ENCODE measurements at regions not wholly inside any gene's neighbourhood (a gene's known extent, or its start where the extent isn't known, plus 50 kb on each side); places are given as distances from the start of the nearest gene placed in this dataset.
"Not testable (repeated sequence)": the region's sequence is repeated elsewhere in the genome, so short reads cannot be mapped to it uniquely, and the experiment has no call there.

- DNase-seq (ENCODE audit: low spot score), result no peak
- FAIRE-seq, result peak; percentile 100
Measured at GRCh38 chr9:96157675-96158074, 144.3 kb downstream of the HSD17B3 start.

GRCh38 chr9:96156171-96156974 lies 145.6 kb downstream of the HSD17B3 start:
- DNase-seq (ENCODE audit: low spot score), result no peak
- FAIRE-seq, result no peak

DNA sequence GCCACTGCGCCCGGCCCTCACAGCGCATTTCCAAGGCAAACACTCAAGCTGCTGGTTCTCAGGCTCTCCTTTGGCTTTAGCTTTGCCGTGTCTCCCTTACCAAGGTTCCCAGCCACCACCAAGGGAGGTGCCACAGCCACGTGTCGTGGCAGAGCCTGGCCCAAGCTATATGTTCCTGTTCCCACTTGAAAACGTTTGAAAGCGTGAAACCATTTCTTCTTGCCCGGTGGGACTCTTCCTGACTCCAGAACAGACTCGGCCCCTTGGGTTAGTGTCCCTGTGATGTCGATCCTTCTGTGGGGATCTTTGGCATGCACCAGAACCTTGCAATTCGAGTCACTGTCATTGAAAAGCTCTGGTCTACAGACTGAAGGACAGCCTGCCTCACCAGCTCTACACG lies 147.9 kb downstream of the HSD17B3 start:
- DNase-seq (ENCODE audit: low spot score) (no peak), FAIRE-seq (no peak)

- no peak for FAIRE-seq
Measured at GRCh38 chr9:96152550-96152949, 149.4 kb downstream of the HSD17B3 start.

GRCh38 chr9:96150324-96151227 lies 151.4 kb downstream of the HSD17B3 start:
- DNase-seq (ENCODE audit: low spot score) (no peak), FAIRE-seq (no peak)

More at GRCh38 chr9:96152550-96152949, 149.4 kb downstream of the HSD17B3 start:
- no peak for DNase-seq (ENCODE audit: low spot score)

DNA sequence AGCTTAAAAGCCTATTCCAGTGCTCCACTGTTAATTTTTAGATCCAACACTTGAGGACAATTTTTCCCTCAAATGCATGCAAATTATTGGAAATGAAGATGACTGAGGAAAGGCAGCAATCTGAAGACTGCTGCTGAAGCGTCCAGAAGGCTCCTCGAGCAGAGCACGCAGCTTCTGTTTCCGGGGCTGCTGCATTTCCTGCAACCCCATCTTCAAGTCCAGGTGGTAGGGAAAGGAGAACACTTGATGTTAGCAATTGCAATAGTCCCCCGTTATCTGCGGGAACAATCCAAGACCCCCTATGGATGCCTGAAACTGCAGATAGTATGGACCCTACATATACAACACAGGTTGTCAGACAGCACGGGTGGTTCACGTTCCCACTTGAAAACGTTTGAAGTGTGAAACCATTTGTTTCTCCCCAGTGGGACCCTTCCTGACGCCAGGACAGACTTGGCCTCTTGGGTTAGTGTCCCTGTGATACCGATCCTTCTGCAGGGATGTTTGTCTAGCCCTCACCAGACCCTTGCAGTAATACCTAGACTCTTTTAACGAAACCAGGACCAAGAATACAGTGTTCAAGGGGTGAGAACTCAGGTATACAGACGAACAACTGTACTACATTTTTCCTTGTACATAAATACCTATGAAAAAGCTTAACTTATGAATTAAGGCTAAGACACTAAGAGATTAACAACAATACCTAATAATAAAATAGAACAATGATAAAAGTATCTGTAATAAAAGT lies 152.3 kb downstream of the HSD17B3 start:
- no peak for FAIRE-seq
- DNase-seq (ENCODE audit: low spot score), result no peak

DNA sequence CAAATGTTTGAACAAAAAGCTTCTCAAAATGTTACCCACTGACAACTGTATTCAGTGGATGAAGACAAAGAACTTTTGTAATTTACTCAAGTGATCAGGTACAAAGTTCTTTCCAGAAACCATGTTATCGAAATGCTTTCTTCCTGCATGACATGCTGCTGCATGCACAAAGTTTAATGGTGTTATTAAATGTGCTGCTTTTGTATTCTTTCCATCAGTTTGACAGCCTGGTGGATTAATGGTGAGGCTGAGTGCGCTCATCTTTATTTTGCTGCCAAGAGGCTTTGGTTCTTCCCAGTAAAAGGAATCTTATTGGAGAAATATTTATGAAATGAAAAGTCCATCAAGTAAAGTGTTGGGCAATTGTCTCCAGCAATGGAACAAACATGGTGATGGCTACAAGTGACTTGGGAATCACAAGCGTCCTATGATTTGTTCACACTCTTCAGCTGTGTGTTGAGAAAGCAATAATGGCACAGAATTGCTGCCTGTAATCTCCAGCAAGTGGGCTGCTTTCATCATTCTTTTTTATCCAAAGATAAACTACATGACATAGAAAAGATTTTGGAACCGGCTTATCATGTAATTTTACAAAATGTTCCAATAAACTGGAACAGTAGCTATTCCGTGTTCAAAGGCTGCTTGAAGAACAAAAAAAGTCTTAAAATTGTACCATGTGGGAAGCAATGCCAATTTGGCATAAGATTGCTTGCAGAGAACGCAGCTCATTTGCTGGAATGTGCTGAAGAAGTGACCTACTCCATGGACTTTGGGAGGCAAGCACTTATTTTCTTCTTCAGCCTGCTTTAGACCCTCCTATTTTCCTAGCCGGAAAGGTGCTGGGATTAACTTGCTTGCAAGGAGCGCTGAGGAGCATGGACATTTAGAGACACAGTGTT lies 153.1 kb downstream of the HSD17B3 start:
- DNase-seq (ENCODE audit: low spot score) (no peak), FAIRE-seq (no peak)

DNA sequence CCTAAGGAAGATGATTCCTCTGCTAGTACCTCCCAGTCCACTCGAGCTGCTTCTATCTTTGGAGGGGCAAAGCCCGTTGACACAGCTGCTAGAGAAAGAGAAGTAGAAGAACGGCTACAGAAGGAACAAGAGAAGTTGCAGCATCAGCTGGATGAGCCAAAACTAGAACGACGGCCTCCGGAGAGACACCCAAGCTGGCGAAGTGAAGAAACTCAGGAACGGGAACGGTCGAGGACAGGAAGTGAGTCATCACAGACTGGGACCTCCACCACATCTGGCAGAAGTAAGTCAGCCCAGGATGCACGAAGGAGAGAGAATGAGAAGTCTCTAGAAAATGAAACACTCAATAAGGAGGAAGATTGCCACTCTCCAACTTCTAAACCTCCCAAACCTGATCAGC lies 154.9 kb downstream of the HSD17B3 start:
- FAIRE-seq; DNase-seq (ENCODE audit: low spot score): not testable (repeated sequence)

DNA sequence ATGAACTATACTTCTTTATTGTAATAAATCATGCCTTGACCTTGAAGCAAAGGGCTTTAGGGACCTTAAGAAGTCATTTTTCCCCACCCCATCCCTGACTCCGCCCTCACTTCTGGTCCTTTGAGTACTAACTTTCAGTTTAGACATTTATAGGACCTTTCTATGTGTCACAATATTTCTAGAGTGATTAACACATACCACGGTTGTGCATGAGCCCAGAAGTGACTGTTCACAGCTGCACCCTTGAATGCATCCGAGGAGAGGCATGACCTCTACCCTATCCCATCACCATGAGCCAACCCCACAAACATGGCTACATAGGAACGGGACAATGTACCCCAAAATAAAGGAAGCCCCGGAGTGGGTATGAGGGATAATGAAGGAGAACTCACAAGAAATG lies 160.3 kb downstream of the HSD17B3 start:
- DNase-seq (ENCODE audit: low spot score) (no peak), FAIRE-seq (no peak)

DNA sequence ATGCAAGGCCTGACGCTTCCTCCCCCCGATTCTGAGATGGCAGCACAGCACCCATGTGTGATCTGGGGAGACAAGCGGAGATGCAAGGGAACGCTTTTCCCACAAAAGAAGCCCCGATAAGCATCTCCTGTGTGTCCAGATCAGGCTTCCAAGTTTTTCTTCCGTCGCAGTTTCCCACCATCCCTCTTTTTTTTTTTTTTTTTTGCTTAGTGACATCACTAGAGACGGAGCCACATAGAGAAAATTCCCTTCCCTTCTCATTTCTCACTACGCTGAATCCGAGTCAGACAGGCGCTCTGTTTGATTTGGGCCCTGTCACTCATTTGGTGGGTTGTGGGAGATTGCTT lies 160.9 kb downstream of the HSD17B3 start:
- FAIRE-seq, result no peak
- no peak for DNase-seq (ENCODE audit: low spot score)

- DNase-seq (ENCODE audit: low spot score) (no peak), FAIRE-seq (no peak)
Measured at GRCh38 chr9:96140296-96141127, 161.5 kb downstream of the HSD17B3 start.

DNA sequence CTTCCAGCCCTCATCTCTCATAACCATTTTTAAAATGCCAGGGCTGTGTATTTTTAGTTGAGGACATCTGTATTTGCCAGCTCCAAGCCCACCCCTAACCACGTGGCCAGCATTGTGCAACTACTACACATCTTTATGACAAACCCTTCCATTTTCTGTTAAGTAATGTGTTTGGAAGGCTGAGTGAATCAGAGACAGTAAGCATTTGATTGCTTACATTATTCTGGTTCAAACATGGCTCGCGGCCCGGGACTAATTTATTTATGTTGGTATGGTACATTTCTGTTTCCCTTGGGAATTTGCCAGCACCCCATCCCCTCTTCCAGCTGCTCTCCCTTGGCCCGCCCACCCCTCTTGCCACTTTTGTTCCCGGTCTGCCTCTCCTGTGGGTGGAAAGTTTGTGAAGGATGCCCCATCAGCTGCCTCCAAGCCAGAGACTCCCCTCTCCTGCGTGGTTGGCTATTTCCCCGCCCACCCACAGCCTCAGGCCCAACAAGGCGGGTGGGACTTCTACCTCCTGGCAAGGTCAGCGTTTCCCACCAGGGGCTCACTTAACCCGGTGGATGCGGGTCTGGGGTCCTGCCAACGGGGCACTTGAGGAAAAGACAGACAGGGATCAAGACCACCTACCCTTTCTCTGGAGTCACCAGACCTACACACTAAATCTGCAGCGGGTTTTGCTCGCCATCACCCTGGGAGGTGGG lies 162.2 kb downstream of the HSD17B3 start:
- DNase-seq (ENCODE audit: low spot score) (no peak), FAIRE-seq (no peak)

DNA sequence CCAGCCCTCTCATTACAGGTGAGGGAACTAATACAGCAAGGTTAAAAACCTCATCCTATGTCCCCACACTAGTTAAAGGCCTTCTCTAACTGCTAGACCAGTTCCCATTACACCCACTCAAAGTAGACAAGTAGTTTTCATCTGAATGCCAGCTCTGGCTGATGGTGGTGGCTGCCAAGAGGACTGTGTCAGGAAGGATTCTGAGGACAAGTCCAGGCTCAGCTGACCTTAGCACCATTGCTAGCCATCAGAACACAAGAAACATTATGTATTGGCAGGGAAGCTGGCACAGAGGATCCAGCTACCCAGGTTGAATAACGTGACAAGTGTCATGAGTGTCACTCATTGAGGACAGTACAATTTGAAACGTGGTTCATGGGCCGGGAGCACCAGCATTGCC lies 163.4 kb downstream of the HSD17B3 start:
- FAIRE-seq (no peak), DNase-seq (ENCODE audit: low spot score) (no peak)

- FAIRE-seq (no peak), DNase-seq (ENCODE audit: low spot score) (no peak)
Measured at GRCh38 chr9:96137671-96138429, 164.1 kb downstream of the HSD17B3 start.

DNA sequence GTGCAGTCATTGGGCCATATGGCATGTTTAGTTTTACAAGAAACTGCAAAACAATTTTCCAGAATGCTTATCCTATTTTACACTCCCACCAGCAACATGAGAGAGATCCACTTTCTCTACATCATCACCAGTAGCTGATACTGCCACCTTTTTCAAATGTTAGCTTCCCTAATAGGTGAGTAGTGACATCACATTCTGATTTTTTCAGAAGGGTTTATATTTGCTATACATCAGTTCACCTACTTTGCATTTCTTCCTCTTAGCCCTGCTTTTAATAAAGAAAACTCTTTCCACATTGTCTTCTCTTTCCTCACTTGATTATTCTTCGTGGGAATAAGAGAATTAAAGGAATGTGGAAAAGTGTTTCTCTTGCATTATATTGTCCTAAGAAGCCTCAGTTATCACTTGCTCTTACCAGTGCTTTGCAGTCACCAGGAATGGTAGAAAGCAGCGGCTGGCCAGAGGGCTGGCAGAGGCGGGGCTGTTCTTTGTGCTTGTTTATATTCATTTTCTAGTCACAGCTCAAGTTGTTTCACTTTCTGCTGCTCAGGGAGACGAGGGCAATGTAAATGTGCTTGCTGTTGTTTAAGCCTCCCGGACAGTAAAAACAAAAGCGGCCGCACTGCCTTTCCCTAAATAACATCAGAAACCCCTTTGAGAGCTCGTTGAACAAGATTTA lies 164.8 kb downstream of the HSD17B3 start:
- no peak for FAIRE-seq
- no peak for DNase-seq (ENCODE audit: low spot score)

DNA sequence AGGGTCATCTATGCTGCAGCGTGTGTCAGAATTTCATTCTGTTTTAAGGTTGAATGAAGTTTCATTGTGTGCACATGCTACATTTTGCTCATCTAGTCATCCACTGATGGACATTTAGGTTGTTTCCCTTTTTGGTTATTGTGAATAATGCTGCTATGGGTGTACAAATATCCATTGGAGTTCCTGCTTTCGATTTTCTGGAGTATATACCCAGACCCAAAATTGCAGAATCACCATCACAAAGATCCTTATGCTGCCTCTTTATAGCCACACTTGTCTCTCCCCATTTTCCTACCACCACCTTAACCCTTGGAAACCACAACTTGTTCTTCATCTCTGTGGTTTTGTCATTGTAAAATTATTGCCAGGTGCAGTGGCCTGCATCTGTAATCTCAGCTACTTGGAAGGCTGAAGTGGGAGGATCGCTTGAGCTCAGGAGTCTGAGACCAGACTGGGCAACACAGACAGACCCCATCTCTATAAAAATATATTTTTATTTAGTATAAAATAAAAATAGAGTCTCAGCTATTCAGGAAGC lies 166.2 kb downstream of the HSD17B3 start:
- FAIRE-seq (no peak), DNase-seq (ENCODE audit: low spot score) (no peak)

GRCh38 chr9:96135076-96135752 lies 166.8 kb downstream of the HSD17B3 start:
- FAIRE-seq (no peak), DNase-seq (ENCODE audit: low spot score) (no peak)

Measured in urothelium cell line (cell line).